GM13977 (cell line): ENCODE measurements at regions not wholly inside any gene's neighbourhood (a gene's known extent, or its start where the extent isn't known, plus 50 kb on each side); places are given as distances from the start of the nearest gene placed in this dataset.

Source experiments
- DNase-seq: peaks from one replicate; pipeline ENCODE4 v3.0.0; 2012; ENCODE audit warnings: low spot score
- in situ Hi-C: fragments of 300-500 bp; cut with MboI; formaldehyde crosslinking; loops from one replicate; pipeline ENCODE4 v1.12.0; 2022; ENCODE audit warnings: low sequenced_read_pairs, low pct_unique_long_range_greater_than_20kb, mixed read lengths, inconsistent platforms; ENCODE audit not compliant: unreplicated experiment
- TF ChIP-seq, protein P1 (sequence below): IDR thresholded peaks from 2 replicates; pipeline ENCODE4 v1.5.1; 2012; ENCODE audit warnings: mild to moderate bottlenecking, control low read depth; ENCODE audit not compliant: insufficient read depth; ENCODE audit errors: extremely low read depth, missing control alignments

DNA sequence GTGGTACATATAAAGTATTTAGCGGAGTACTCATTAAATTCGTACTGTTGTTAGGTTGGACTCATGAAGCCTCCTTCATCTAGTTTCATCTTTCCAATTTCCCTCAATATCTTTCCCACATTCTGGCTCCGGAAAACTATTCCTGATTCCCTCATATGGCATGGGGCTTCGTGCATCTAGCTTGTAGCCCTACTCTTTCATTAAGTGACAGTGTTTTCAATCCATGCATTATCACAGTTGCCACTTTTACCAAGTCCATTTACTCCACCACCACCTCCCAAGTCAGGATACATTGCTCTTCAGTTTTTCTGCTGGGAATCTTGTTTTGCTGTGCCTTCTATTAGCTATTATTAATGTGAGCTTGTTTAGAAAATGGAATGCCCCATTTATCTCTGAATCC lies 1032.1 kb upstream of the RBFOX1 start:
- in situ Hi-C loops, result no loop called here

DNA sequence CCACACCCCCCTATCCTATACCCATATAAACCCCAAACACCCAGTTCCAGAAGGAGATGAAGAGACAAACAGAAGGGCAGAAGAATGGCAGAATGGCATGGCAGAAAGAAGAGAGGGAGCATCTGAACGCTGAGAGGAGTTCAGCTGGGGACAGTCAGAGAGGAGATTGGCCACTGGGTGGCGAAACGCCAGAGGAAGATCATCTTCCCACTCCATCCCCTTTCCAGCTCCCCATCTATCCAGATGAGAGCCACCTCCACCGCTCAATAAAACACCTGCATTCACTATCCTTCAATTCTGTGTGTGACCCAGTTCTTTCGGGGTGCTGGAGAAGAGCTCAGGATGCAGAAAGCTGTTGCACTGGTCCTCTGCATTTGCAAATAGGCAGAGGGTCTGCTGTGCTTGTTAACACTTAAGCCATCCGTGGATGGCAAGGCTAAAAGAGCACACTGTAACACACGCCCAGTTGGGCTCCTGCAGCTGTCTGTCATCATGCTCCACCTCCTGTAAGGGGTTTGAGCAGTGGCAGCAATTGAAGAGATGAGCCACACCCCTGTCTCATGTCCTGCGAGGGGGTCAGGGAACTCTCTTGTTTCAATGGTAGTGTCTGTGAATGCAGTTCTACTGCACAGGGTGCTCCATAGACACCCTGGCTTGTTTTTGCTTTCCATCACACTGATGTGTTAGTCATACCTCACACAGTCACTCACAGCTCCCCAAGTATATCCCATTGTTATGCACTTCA lies 1034.8 kb upstream of the RBFOX1 start:
- in situ Hi-C loops, result no loop called here
- TF ChIP-seq, protein P1, sequence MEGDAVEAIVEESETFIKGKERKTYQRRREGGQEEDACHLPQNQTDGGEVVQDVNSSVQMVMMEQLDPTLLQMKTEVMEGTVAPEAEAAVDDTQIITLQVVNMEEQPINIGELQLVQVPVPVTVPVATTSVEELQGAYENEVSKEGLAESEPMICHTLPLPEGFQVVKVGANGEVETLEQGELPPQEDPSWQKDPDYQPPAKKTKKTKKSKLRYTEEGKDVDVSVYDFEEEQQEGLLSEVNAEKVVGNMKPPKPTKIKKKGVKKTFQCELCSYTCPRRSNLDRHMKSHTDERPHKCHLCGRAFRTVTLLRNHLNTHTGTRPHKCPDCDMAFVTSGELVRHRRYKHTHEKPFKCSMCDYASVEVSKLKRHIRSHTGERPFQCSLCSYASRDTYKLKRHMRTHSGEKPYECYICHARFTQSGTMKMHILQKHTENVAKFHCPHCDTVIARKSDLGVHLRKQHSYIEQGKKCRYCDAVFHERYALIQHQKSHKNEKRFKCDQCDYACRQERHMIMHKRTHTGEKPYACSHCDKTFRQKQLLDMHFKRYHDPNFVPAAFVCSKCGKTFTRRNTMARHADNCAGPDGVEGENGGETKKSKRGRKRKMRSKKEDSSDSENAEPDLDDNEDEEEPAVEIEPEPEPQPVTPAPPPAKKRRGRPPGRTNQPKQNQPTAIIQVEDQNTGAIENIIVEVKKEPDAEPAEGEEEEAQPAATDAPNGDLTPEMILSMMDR, result no peak
- no peak for DNase-seq

More for the DNA sequence above, 1032.1 kb upstream of the RBFOX1 start:
- no peak for DNase-seq
- TF ChIP-seq, protein P1, result no peak

DNA sequence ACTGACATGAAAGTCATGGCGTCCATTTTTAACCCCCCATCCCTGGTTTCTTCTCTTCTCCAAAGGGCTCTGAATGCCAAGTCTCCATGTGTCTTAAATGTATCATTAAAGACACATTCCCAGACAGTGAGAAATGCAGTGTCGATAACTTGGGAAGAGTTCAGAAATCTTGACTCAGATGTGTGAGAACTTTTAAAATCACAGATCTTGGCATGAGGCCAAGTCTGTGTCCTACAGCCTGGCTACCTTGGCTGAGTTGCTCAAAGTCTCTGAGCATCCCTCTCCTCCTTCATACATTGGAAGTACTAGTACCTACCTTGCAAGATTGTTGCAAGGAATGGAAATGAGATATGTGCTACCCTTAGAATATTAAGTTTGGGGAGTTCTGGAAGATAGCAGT lies 1046.5 kb upstream of the RBFOX1 start:
- TF ChIP-seq, protein P1, result no peak
- DNase-seq, result no peak
- in situ Hi-C loops, result no loop called here

DNA sequence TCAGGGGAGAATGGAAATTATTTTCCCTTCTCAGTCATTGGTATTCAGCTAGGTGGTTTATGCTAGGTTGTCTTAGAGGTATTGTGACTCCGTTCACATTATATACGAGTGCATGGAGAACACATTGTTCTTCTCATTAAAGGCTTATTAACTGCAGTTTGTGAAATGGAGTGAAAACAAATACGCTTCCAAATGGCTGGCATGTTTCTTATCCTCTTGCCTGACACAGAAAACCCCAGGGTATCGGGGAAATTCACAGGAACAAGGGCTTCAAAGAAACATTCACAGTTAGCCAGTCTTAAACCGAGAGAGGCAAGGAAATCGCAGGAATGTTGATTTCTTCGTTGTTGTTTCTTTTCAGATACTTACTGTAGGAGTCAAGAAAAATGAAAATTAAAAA lies 1047.9 kb upstream of the RBFOX1 start:
- no peak for DNase-seq
- in situ Hi-C loops, result no loop called here
- TF ChIP-seq, protein P1, result no peak

DNA sequence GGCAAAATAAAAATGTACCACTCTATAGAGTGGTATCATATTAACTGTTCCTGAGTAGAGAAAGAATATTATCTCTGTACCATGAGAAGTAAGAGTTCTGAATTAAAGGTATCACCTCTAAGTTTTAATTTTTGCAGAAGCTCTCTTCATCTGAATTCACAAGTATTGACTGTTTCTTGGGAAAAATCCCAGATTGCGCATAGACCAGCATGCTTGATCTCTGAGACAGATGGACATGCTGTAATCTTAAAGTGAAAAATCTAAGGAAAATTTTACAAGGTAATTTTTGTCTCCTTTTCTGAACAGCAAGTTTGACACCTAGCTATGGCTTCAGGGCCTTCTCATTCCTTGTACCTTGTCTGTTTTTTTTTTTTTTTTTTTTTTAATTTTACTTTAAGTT lies 1050.7 kb upstream of the RBFOX1 start:
- TF ChIP-seq, protein P1, result no peak
- in situ Hi-C loops, result no loop called here
- DNase-seq, result no peak

DNA sequence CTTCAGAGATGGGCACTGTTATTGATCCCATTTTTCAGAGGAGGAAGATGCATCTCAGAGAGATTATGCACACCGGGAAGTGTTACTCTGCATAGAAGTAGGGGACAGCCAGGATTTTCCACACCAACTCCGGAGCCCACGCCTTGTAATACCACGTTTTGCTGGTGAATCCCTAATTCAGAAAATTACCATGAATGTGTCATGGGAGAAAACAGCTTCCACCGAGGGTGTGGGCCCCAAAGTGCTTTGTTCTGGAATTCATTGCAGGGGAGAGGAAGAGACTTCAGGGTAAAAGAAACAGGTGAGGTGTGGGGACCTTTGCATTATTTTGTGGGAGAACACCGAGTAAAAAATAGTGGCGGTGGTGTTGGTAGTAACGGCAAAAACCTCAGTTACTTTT lies 1051.4 kb upstream of the RBFOX1 start:
- in situ Hi-C loops, result no loop called here
- TF ChIP-seq, protein P1, result no peak
- no peak for DNase-seq

DNA sequence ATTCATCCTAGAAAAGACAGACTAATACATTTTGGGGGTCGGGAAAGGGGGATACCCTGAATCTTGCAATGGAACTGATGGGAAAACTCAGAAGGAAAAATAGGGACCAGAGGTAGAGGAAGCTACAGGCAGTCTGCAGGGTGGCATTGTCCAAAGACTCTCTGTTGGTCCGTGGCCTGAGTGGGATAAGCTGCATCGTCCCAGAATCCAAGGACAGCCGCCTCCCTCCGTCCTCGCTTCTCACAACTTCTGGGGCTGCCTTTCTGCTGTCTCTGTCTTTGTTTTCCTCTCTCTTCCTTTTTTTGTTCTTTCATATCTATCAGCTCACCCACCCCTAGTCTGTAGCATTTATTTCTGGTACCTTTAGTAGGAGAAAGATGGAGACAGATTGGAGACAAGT lies 1052.6 kb upstream of the RBFOX1 start:
- TF ChIP-seq, protein P1, result no peak
- DNase-seq, result no peak
- in situ Hi-C loops, result no loop called here
